ENCODE measurements at regions not wholly inside any gene's neighbourhood (a gene's known extent, or its start where the extent isn't known, plus 50 kb on each side); places are given as distances from the start of the nearest gene placed in this dataset.

- ATAC-seq, result no peak
Observed at GRCh38 chr14:94952097-94952496, 182.2 kb upstream of the GSC start.

GRCh38 chr14:94946244-94946643, 176.3 kb upstream of the GSC start:
- Histone ChIP-seq H3K4me3 (ENCODE audit: low read length) (no peak overlapping the region), H3K9me3 (ENCODE audit: control insufficient read depth in 2 of 3, low read length in 3 of 3) (no peaks in the 10 kb centered on the region), H3K27ac (ENCODE audit: low read depth, low read length) (no peak overlapping the region), H3K36me3 (ENCODE audit: control insufficient read depth in 2 of 3, insufficient read depth in 3 of 3, low read length in 3 of 3) (no peaks in the 10 kb centered on the region), H3K27me3 (ENCODE audit: control insufficient read depth in 2 of 2, insufficient read depth in 2 of 2, low read length in 2 of 2) (no peaks in the 10 kb centered on the region), H3K4me1 (ENCODE audit: control insufficient read depth in 2 of 2, insufficient read depth in 2 of 2, low read length in 2 of 2) (peaks cover 0 to 20% of the 10 kb centered on the region in 2 donors)
- peaks cover 0 to 7% (median 2%) of the 10 kb centered on the region in 11 donors for H3K9me3 Mint-ChIP-seq
- H3K4me1 Mint-ChIP-seq, result peaks cover 0 to 10% (median 0%) of the 10 kb centered on the region in 7 donors
- H3K27ac Mint-ChIP-seq, result peak overlapping the region in 2 of 9 donors; percentile 71 to 85
- DNase-seq (no peak), ATAC-seq (peak; percentile 66)
- peak overlapping the region in 1 of 10 donors; percentile 53 for H3K4me3 Mint-ChIP-seq
- POLR2A ChIA-PET, result no interaction called here
- no peaks in the 10 kb centered on the region for H3K36me3 Mint-ChIP-seq
- H3K27me3 Mint-ChIP-seq, result peaks cover 0 to 17% (median 5%) of the 10 kb centered on the region in 5 donors
- CTCF ChIA-PET, result no interaction called here
- intact Hi-C loops (cut with micrococcal nuclease), result no loop called here

More at GRCh38 chr14:94952097-94952496, 182.2 kb upstream of the GSC start:
- no peaks in the 10 kb centered on the region for H3K36me3 ChIP-seq (ENCODE audit: control insufficient read depth in 2 of 3, insufficient read depth in 3 of 3, low read length in 3 of 3)
- no peak for DNase-seq
- no peaks in the 10 kb centered on the region for H3K9me3 ChIP-seq (ENCODE audit: control insufficient read depth in 2 of 3, low read length in 3 of 3)
- no peak overlapping the region for H3K27ac ChIP-seq (ENCODE audit: low read depth, low read length)
- Mint-ChIP-seq H3K27me3 (peaks cover 0 to 28% (median 14%) of the 10 kb centered on the region in 5 donors), H3K9me3 (peaks cover 0 to 7% (median 1%) of the 10 kb centered on the region in 11 donors), H3K4me1 (no peaks in the 10 kb centered on the region), H3K27ac (no peak overlapping the region), H3K36me3 (no peaks in the 10 kb centered on the region), H3K4me3 (no peak overlapping the region)
- POLR2A ChIA-PET, result no interaction called here
- no peaks in the 10 kb centered on the region for H3K4me1 ChIP-seq (ENCODE audit: control insufficient read depth in 2 of 2, insufficient read depth in 2 of 2, low read length in 2 of 2)
- intact Hi-C loops (cut with micrococcal nuclease), result no loop called here
- no peak overlapping the region for H3K4me3 ChIP-seq (ENCODE audit: low read length)
- H3K27me3 ChIP-seq (ENCODE audit: control insufficient read depth in 2 of 2, insufficient read depth in 2 of 2, low read length in 2 of 2), result no peaks in the 10 kb centered on the region
- CTCF ChIA-PET, result no interaction called here

- Mint-ChIP-seq H3K9me3 (peaks cover 0 to 7% (median 2%) of the 10 kb centered on the region in 11 donors), H3K27ac (peak overlapping the region in 4 of 9 donors; percentile 12 to 85 (median 45)), H3K27me3 (peaks cover 0 to 17% (median 5%) of the 10 kb centered on the region in 5 donors), H3K36me3 (no peaks in the 10 kb centered on the region), H3K4me1 (peaks cover 0 to 10% (median 0%) of the 10 kb centered on the region in 7 donors), H3K4me3 (peak overlapping the region in 2 of 10 donors; percentile 2 to 53)
- Histone ChIP-seq H3K9me3 (ENCODE audit: control insufficient read depth in 2 of 3, low read length in 3 of 3) (no peaks in the 10 kb centered on the region), H3K27ac (ENCODE audit: low read depth, low read length) (no peak overlapping the region), H3K27me3 (ENCODE audit: control insufficient read depth in 2 of 2, insufficient read depth in 2 of 2, low read length in 2 of 2) (no peaks in the 10 kb centered on the region), H3K4me1 (ENCODE audit: control insufficient read depth in 2 of 2, insufficient read depth in 2 of 2, low read length in 2 of 2) (peaks cover 0 to 20% of the 10 kb centered on the region in 2 donors), H3K36me3 (ENCODE audit: control insufficient read depth in 2 of 3, insufficient read depth in 3 of 3, low read length in 3 of 3) (no peaks in the 10 kb centered on the region), H3K4me3 (ENCODE audit: low read length) (no peak overlapping the region)
- DNase-seq (no peak), ATAC-seq (peak; percentile 81)
- intact Hi-C loops (cut with micrococcal nuclease), result no loop called here
- ChIA-PET CTCF (no interaction called here), POLR2A (no interaction called here)
Observed at GRCh38 chr14:94945615-94946014, 175.7 kb upstream of the GSC start.

- no peaks in the 10 kb centered on the region for H3K36me3 ChIP-seq (ENCODE audit: control insufficient read depth in 2 of 3, insufficient read depth in 3 of 3, low read length in 3 of 3)
- Mint-ChIP-seq H3K9me3 (peaks cover 0 to 7% (median 2%) of the 10 kb centered on the region in 11 donors), H3K4me1 (peaks cover 0 to 10% (median 0%) of the 10 kb centered on the region in 7 donors), H3K4me3 (no peak overlapping the region), H3K27ac (no peak overlapping the region), H3K27me3 (peaks cover 0 to 11% (median under 1%) of the 10 kb centered on the region in 5 donors), H3K36me3 (no peaks in the 10 kb centered on the region)
- intact Hi-C loops (cut with micrococcal nuclease), result no loop called here
- H3K27me3 ChIP-seq (ENCODE audit: control insufficient read depth in 2 of 2, insufficient read depth in 2 of 2, low read length in 2 of 2), result no peaks in the 10 kb centered on the region
- no peak for DNase-seq
- no peak for ATAC-seq
- H3K27ac ChIP-seq (ENCODE audit: low read depth, low read length), result no peak overlapping the region
- H3K9me3 ChIP-seq (ENCODE audit: control insufficient read depth in 2 of 3, low read length in 3 of 3), result no peaks in the 10 kb centered on the region
- CTCF ChIA-PET, result no interaction called here
- POLR2A ChIA-PET, result no interaction called here
- no peak overlapping the region for H3K4me3 ChIP-seq (ENCODE audit: low read length)
- peaks cover 0 to 20% of the 10 kb centered on the region in 2 donors for H3K4me1 ChIP-seq (ENCODE audit: control insufficient read depth in 2 of 2, insufficient read depth in 2 of 2, low read length in 2 of 2)
Observed at GRCh38 chr14:94944636-94945258, 174.8 kb upstream of the GSC start.

- Histone ChIP-seq H3K36me3 (ENCODE audit: control insufficient read depth in 2 of 3, insufficient read depth in 3 of 3, low read length in 3 of 3) (no peaks in the 10 kb centered on the region), H3K4me1 (ENCODE audit: control insufficient read depth in 2 of 2, insufficient read depth in 2 of 2, low read length in 2 of 2) (peaks cover 0 to 20% of the 10 kb centered on the region in 2 donors), H3K27ac (ENCODE audit: low read depth, low read length) (no peak overlapping the region), H3K9me3 (ENCODE audit: control insufficient read depth in 2 of 3, low read length in 3 of 3) (no peaks in the 10 kb centered on the region), H3K4me3 (ENCODE audit: low read length) (no peak overlapping the region), H3K27me3 (ENCODE audit: control insufficient read depth in 2 of 2, insufficient read depth in 2 of 2, low read length in 2 of 2) (no peaks in the 10 kb centered on the region)
- no peak for ATAC-seq
- Mint-ChIP-seq H3K9me3 (peaks cover 0 to 3% (median 0%) of the 10 kb centered on the region in 11 donors), H3K27me3 (peaks cover 0 to 7% (median 0%) of the 10 kb centered on the region in 5 donors), H3K4me3 (no peak overlapping the region), H3K4me1 (peaks cover 0 to 10% (median 0%) of the 10 kb centered on the region in 7 donors), H3K27ac (no peak overlapping the region), H3K36me3 (no peaks in the 10 kb centered on the region)
- DNase-seq, result no peak
- intact Hi-C loops (cut with micrococcal nuclease), result no loop called here
- POLR2A ChIA-PET, result no interaction called here
- CTCF ChIA-PET, result no interaction called here
Observed at GRCh38 chr14:94942601-94943000, 172.7 kb upstream of the GSC start.

GRCh38 chr14:94941311-94941710, 171.4 kb upstream of the GSC start:
- Mint-ChIP-seq H3K4me3 (no peak overlapping the region), H3K27me3 (peaks cover 0 to 7% (median 0%) of the 10 kb centered on the region in 5 donors), H3K27ac (no peak overlapping the region), H3K9me3 (peaks cover 0 to 3% (median 0%) of the 10 kb centered on the region in 11 donors), H3K4me1 (peaks cover 0 to 6% (median 0%) of the 10 kb centered on the region in 7 donors), H3K36me3 (no peaks in the 10 kb centered on the region)
- no peak overlapping the region for H3K4me3 ChIP-seq (ENCODE audit: low read length)
- H3K27ac ChIP-seq (ENCODE audit: low read depth, low read length), result no peak overlapping the region
- H3K36me3 ChIP-seq (ENCODE audit: control insufficient read depth in 2 of 3, insufficient read depth in 3 of 3, low read length in 3 of 3), result no peaks in the 10 kb centered on the region
- no peak for ATAC-seq
- ChIA-PET CTCF (no interaction called here), POLR2A (no interaction called here)
- H3K27me3 ChIP-seq (ENCODE audit: control insufficient read depth in 2 of 2, insufficient read depth in 2 of 2, low read length in 2 of 2), result no peaks in the 10 kb centered on the region
- peaks cover 0 to 13% of the 10 kb centered on the region in 2 donors for H3K4me1 ChIP-seq (ENCODE audit: control insufficient read depth in 2 of 2, insufficient read depth in 2 of 2, low read length in 2 of 2)
- intact Hi-C loops (cut with micrococcal nuclease), result no loop called here
- no peak for DNase-seq
- no peaks in the 10 kb centered on the region for H3K9me3 ChIP-seq (ENCODE audit: control insufficient read depth in 2 of 3, low read length in 3 of 3)
